Upper lobe of right lung (tissue), 1 donor: ENCODE measurements at regions not wholly inside any gene's neighbourhood (a gene's known extent, or its start where the extent isn't known, plus 50 kb on each side); places are given as distances from the start of the nearest gene placed in this dataset.

Experiments
- ATAC-seq: fragments of 200-7000 bp; cut with Tn5 transposase; one replicate; pipeline ENCODE4 v1.9.1; 2020; ENCODE audit warnings: mild to moderate bottlenecking, moderate library complexity
- DNase-seq: peaks from one replicate; pipeline ENCODE4 v3.0.0-alpha.2; 2020
- H3K27ac ChIP-seq: fragments of 200-600 bp; one replicate; pipeline ENCODE4 v1.8.0; 2022
- H3K27me3 ChIP-seq: fragments of 200-600 bp; one replicate; pipeline ENCODE4 v1.8.0; 2022; ENCODE audit warnings: mild to moderate bottlenecking
- H3K36me3 ChIP-seq: fragments of 200-600 bp; one replicate; pipeline ENCODE4 v1.8.0; 2022
- H3K4me1 ChIP-seq: fragments of 200-600 bp; one replicate; pipeline ENCODE4 v1.8.0; 2022
- H3K4me3 ChIP-seq: fragments of 200-600 bp; one replicate; pipeline ENCODE4 v1.8.0; 2022; ENCODE audit warnings: mild to moderate bottlenecking
- H3K9me3 ChIP-seq: fragments of 200-600 bp; one replicate; pipeline ENCODE4 v1.8.0; 2022
- CTCF ChIP-seq: fragments of 200-600 bp; IDR thresholded peaks from one replicate; pipeline ENCODE4 v1.8.0; 2022; ENCODE audit warnings: antibody characterized with exemption
- intact Hi-C: fragments of 100-400 bp; cut with DNase I; formaldehyde crosslinking; loops from one replicate; pipeline ENCODE4 v1.11.0; 2022
- donor health status: DM: no; HTN: yes; CAD: no; lungs with severe emphysema.

- ATAC-seq, result no peak
- Histone ChIP-seq H3K27ac (no peak overlapping the region), H3K27me3 (no peaks in the 10 kb centered on the region), H3K4me3 (no peak overlapping the region), H3K4me1 (no peaks in the 10 kb centered on the region), H3K9me3 (peaks cover 4% of the 10 kb centered on the region), H3K36me3 (no peaks in the 10 kb centered on the region)
- TF ChIP-seq CTCF, result no peak
- no peak for DNase-seq
- intact Hi-C loops, result no loop called here
Observed at GRCh38 chr20:52086878-52087277, 104.7 kb downstream of the ZFP64 start.

DNA sequence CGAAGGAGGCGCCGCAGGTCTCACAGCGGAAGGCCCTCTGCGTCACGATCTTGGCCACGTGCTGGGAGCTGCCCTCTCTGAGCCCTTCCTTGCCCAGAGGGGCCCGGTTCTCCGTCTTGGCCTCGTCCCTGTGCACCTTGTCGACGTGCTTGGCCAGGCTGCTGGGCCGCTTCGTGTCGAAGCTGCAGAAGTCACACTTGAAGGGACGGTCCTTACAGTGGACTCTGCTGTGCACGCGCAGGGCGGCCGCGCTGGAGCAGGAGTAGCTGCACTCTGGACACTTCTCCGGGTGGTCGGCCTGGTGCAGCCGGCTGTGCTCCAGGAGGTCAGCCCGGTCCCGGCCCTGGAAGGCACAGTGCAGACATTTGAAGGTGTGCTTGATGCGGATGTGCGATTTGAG, 106.9 kb downstream of the ZFP64 start:
- intact Hi-C loops, result loop anchor here (5.0 kb wide), 1 partner anchor 447 kb away; no protein-coding TSS in a partner anchor

GRCh38 chr20:52083627-52084232, 107.8 kb downstream of the ZFP64 start:
- Histone ChIP-seq H3K27ac (no peak overlapping the region), H3K4me1 (no peaks in the 10 kb centered on the region), H3K36me3 (no peaks in the 10 kb centered on the region), H3K4me3 (no peak overlapping the region), H3K27me3 (no peaks in the 10 kb centered on the region), H3K9me3 (peaks cover 4% of the 10 kb centered on the region)
- TF ChIP-seq CTCF, result peak; percentile 56
- intact Hi-C loops, result loop anchor here (5.0 kb wide), 1 partner anchor 446 kb away; no protein-coding TSS in a partner anchor
- peak; percentile 66 for ATAC-seq
- DNase-seq, result no peak

More for the DNA sequence above, 106.9 kb downstream of the ZFP64 start:
- Histone ChIP-seq H3K27ac (no peak overlapping the region), H3K4me1 (no peaks in the 10 kb centered on the region), H3K4me3 (no peak overlapping the region), H3K36me3 (no peaks in the 10 kb centered on the region), H3K9me3 (peaks cover 4% of the 10 kb centered on the region), H3K27me3 (no peaks in the 10 kb centered on the region)
- no peak for TF ChIP-seq CTCF
- DNase-seq (no peak), ATAC-seq (peak; percentile 33)

GRCh38 chr20:52082612-52083011, 109.0 kb downstream of the ZFP64 start:
- intact Hi-C loops, result loop anchor here (5.0 kb wide), 1 partner anchor 445 kb away; no protein-coding TSS in a partner anchor
- ATAC-seq, result no peak
- DNase-seq, result no peak
- Histone ChIP-seq H3K9me3 (peaks cover 4% of the 10 kb centered on the region), H3K27ac (no peak overlapping the region), H3K4me3 (no peak overlapping the region), H3K27me3 (no peaks in the 10 kb centered on the region), H3K4me1 (no peaks in the 10 kb centered on the region), H3K36me3 (no peaks in the 10 kb centered on the region)
- TF ChIP-seq CTCF, result no peak

GRCh38 chr20:52081791-52082190, 109.8 kb downstream of the ZFP64 start:
- no peak for ATAC-seq
- intact Hi-C loops, result loop anchor here (5.0 kb wide), 1 partner anchor 444 kb away; no protein-coding TSS in a partner anchor
- H3K36me3 ChIP-seq, result no peaks in the 10 kb centered on the region
- H3K27ac ChIP-seq, result no peak overlapping the region
- H3K9me3 ChIP-seq, result peaks cover 3% of the 10 kb centered on the region
- H3K27me3 ChIP-seq, result no peaks in the 10 kb centered on the region
- no peak for DNase-seq
- H3K4me1 ChIP-seq, result no peaks in the 10 kb centered on the region
- TF ChIP-seq CTCF, result no peak
- no peak overlapping the region for H3K4me3 ChIP-seq
